Activated naive CD4-positive, alpha-beta T cell treated with anti-CD3 and anti-CD28 coated beads, Interleukin-2, amount 50 U/mL, for 16 hours (primary cell): ENCODE measurements at regions not wholly inside any gene's neighbourhood (a gene's known extent, or its start where the extent isn't known, plus 50 kb on each side); places are given as distances from the start of the nearest gene placed in this dataset.

ENCODE experiments used
- DNase-seq: peaks from one replicate; pipeline ENCODE4 v3.0.0-alpha.2; 2020

- DNase-seq = no peak
Measured at GRCh38 chr9:69955536-69956355, 87.9 kb upstream of the MAMDC2 start.

GRCh38 chr9:69961843-69962242 lies 81.8 kb upstream of the MAMDC2 start:
- DNase-seq = no peak

- DNase-seq = no peak
Measured at GRCh38 chr9:69963803-69964202, 79.8 kb upstream of the MAMDC2 start.

- DNase-seq = no peak
Measured at GRCh38 chr9:69964446-69964845, 79.2 kb upstream of the MAMDC2 start.

- DNase-seq = no peak
Measured at GRCh38 chr9:69965416-69966145, 78.1 kb upstream of the MAMDC2 start.

GRCh38 chr9:69967344-69967743 lies 76.3 kb upstream of the MAMDC2 start:
- no peak for DNase-seq

- DNase-seq = no peak
Measured at GRCh38 chr9:69970001-69970533, 73.6 kb upstream of the MAMDC2 start.

GRCh38 chr9:69971643-69972449 lies 71.8 kb upstream of the MAMDC2 start:
- DNase-seq = peak; percentile 52

- DNase-seq = no peak
Measured at GRCh38 chr9:69975681-69976080, 68.0 kb upstream of the MAMDC2 start.

- no peak for DNase-seq
Measured at GRCh38 chr9:69976152-69976551, 67.5 kb upstream of the MAMDC2 start.

GRCh38 chr9:69980041-69980440 lies 63.6 kb upstream of the MAMDC2 start:
- DNase-seq = no peak

- no peak for DNase-seq
Measured at GRCh38 chr9:69980591-69980990, 63.1 kb upstream of the MAMDC2 start.

- DNase-seq = no peak
Measured at GRCh38 chr9:69981686-69982445, 61.8 kb upstream of the MAMDC2 start.

- no peak for DNase-seq
Measured at GRCh38 chr9:69984831-69985230, 58.8 kb upstream of the MAMDC2 start.

- DNase-seq = no peak
Measured at GRCh38 chr9:69985971-69986370, 57.7 kb upstream of the MAMDC2 start.

GRCh38 chr9:69986970-69987369 lies 56.7 kb upstream of the MAMDC2 start:
- DNase-seq = no peak

GRCh38 chr9:69987457-69987856 lies 56.2 kb upstream of the MAMDC2 start:
- DNase-seq = no peak

- no peak for DNase-seq
Measured at GRCh38 chr9:69993110-69993509, 50.5 kb upstream of the MAMDC2 start.
